ENCODE measurements at regions not wholly inside any gene's neighbourhood (a gene's known extent, or its start where the extent isn't known, plus 50 kb on each side); places are given as distances from the start of the nearest gene placed in this dataset.
A peak's percentile ranks its signal among the peaks of the same experiment; 100 is the strongest.

- H2BK12ac ChIP-seq (ENCODE audit: low read length) = no peak overlapping the region
- no peak overlapping the region for H3K9ac ChIP-seq (ENCODE audit: low read length)
- no peak overlapping the region for H2AFZ ChIP-seq (ENCODE audit: insufficient read depth, low read length, poor library complexity)
- no peaks in the 10 kb centered on the region for H3K9me3 ChIP-seq (ENCODE audit: insufficient read depth, low read depth, low read length)
- no peak overlapping the region for H3K27ac ChIP-seq (ENCODE audit: low read depth, low read length)
- no peaks in the 10 kb centered on the region for H3K27me3 ChIP-seq (ENCODE audit: insufficient read depth, low read length)
- H3K23ac ChIP-seq (ENCODE audit: low read length) = no peak overlapping the region
- H3K36me3 ChIP-seq (ENCODE audit: control insufficient read depth in 1 of 2, insufficient read depth in 2 of 2, low read length in 2 of 2) = no peaks in the 10 kb centered on the region
- H4K8ac ChIP-seq (ENCODE audit: low read depth, low read length) = no peak overlapping the region
- no peak overlapping the region for H2BK120ac ChIP-seq (ENCODE audit: insufficient read depth, low read length, poor library complexity)
- no peak overlapping the region for H2AK5ac ChIP-seq (ENCODE audit: low read length)
- H3K14ac ChIP-seq (ENCODE audit: low read length) = no peak overlapping the region
- no peaks in the 10 kb centered on the region for H3K79me1 ChIP-seq (ENCODE audit: low read length)
- H3K4me1 ChIP-seq (ENCODE audit: control insufficient read depth in 1 of 2, insufficient read depth in 2 of 2, low read length in 2 of 2) = peaks cover 0 to 2% of the 10 kb centered on the region in 2 experiments
- H4K12ac ChIP-seq (ENCODE audit: low read depth, low read length) = no peak overlapping the region
- H3K4me2 ChIP-seq (ENCODE audit: low read length) = no peak overlapping the region
- H3K4me3 ChIP-seq (ENCODE audit: low read depth, low read length) = no peak overlapping the region
- no peak for DNase-seq
- no CpG with 5 or more reads among the region's 6 CpGs for WGBS (ENCODE audit: extremely low coverage, insufficient coverage, insufficient read length)
- H4K91ac ChIP-seq (ENCODE audit: low read depth, low read length) = no peak overlapping the region
- no peaks in the 10 kb centered on the region for H3K79me2 ChIP-seq (ENCODE audit: control insufficient read depth, insufficient read depth, low read length, poor library complexity)
- no peak overlapping the region for H3K18ac ChIP-seq (ENCODE audit: low read length)
- no peak overlapping the region for H3K4ac ChIP-seq (ENCODE audit: low read depth, low read length)
- H2BK5ac ChIP-seq (ENCODE audit: low read depth, low read length, poor library complexity) = no peak overlapping the region
Measured at GRCh38 chr21:15249285-15249993, 184.6 kb upstream of the NRIP1 start.

- no CpG with 5 or more reads among the region's 2 CpGs for WGBS (ENCODE audit: extremely low coverage, insufficient coverage, insufficient read length)
- Histone ChIP-seq H2BK120ac (ENCODE audit: insufficient read depth, low read length, poor library complexity) (no peak overlapping the region), H3K36me3 (ENCODE audit: control insufficient read depth in 1 of 2, insufficient read depth in 2 of 2, low read length in 2 of 2) (no peaks in the 10 kb centered on the region), H2AFZ (ENCODE audit: insufficient read depth, low read length, poor library complexity) (no peak overlapping the region), H3K4me1 (ENCODE audit: control insufficient read depth in 1 of 2, insufficient read depth in 2 of 2, low read length in 2 of 2) (peaks cover 0 to 2% of the 10 kb centered on the region in 2 experiments), H4K91ac (ENCODE audit: low read depth, low read length) (no peak overlapping the region), H4K12ac (ENCODE audit: low read depth, low read length) (no peak overlapping the region), H3K27me3 (ENCODE audit: insufficient read depth, low read length) (no peaks in the 10 kb centered on the region), H3K9me3 (ENCODE audit: insufficient read depth, low read depth, low read length) (no peaks in the 10 kb centered on the region), H3K79me2 (ENCODE audit: control insufficient read depth, insufficient read depth, low read length, poor library complexity) (no peaks in the 10 kb centered on the region), H3K4ac (ENCODE audit: low read depth, low read length) (no peak overlapping the region), H3K27ac (ENCODE audit: low read depth, low read length) (no peak overlapping the region), H3K4me2 (ENCODE audit: low read length) (no peak overlapping the region), H3K4me3 (ENCODE audit: low read depth, low read length) (no peak overlapping the region), H3K18ac (ENCODE audit: low read length) (no peak overlapping the region), H3K14ac (ENCODE audit: low read length) (no peak overlapping the region), H2BK5ac (ENCODE audit: low read depth, low read length, poor library complexity) (no peak overlapping the region), H2BK12ac (ENCODE audit: low read length) (no peak overlapping the region), H3K9ac (ENCODE audit: low read length) (no peak overlapping the region), H3K23ac (ENCODE audit: low read length) (no peak overlapping the region), H4K8ac (ENCODE audit: low read depth, low read length) (no peak overlapping the region), H3K79me1 (ENCODE audit: low read length) (no peaks in the 10 kb centered on the region), H2AK5ac (ENCODE audit: low read length) (no peak overlapping the region)
- DNase-seq = peak in 1 of 2 donors; percentile 31
Measured at GRCh38 chr21:15250384-15250783, 185.6 kb upstream of the NRIP1 start.

- H3K4ac ChIP-seq (ENCODE audit: low read depth, low read length) = no peak overlapping the region
- H4K91ac ChIP-seq (ENCODE audit: low read depth, low read length) = no peak overlapping the region
- H3K18ac ChIP-seq (ENCODE audit: low read length) = no peak overlapping the region
- no peak overlapping the region for H3K4me3 ChIP-seq (ENCODE audit: low read depth, low read length)
- no peak overlapping the region for H2BK120ac ChIP-seq (ENCODE audit: insufficient read depth, low read length, poor library complexity)
- no peaks in the 10 kb centered on the region for H3K36me3 ChIP-seq (ENCODE audit: control insufficient read depth in 1 of 2, insufficient read depth in 2 of 2, low read length in 2 of 2)
- H3K23ac ChIP-seq (ENCODE audit: low read length) = no peak overlapping the region
- no CpG with 5 or more reads among the region's 3 CpGs for WGBS (ENCODE audit: extremely low coverage, insufficient coverage, insufficient read length)
- H3K79me1 ChIP-seq (ENCODE audit: low read length) = no peaks in the 10 kb centered on the region
- H2AK5ac ChIP-seq (ENCODE audit: low read length) = no peak overlapping the region
- H4K12ac ChIP-seq (ENCODE audit: low read depth, low read length) = no peak overlapping the region
- H3K9ac ChIP-seq (ENCODE audit: low read length) = no peak overlapping the region
- peaks cover 3 to 6% of the 10 kb centered on the region in 2 experiments for H3K4me1 ChIP-seq (ENCODE audit: control insufficient read depth in 1 of 2, insufficient read depth in 2 of 2, low read length in 2 of 2)
- no peak overlapping the region for H3K4me2 ChIP-seq (ENCODE audit: low read length)
- no peaks in the 10 kb centered on the region for H3K27me3 ChIP-seq (ENCODE audit: insufficient read depth, low read length)
- no peak overlapping the region for H2BK12ac ChIP-seq (ENCODE audit: low read length)
- H3K9me3 ChIP-seq (ENCODE audit: insufficient read depth, low read depth, low read length) = no peaks in the 10 kb centered on the region
- no peak overlapping the region for H3K14ac ChIP-seq (ENCODE audit: low read length)
- no peak overlapping the region for H2AFZ ChIP-seq (ENCODE audit: insufficient read depth, low read length, poor library complexity)
- H2BK5ac ChIP-seq (ENCODE audit: low read depth, low read length, poor library complexity) = no peak overlapping the region
- H3K79me2 ChIP-seq (ENCODE audit: control insufficient read depth, insufficient read depth, low read length, poor library complexity) = no peaks in the 10 kb centered on the region
- no peak overlapping the region for H4K8ac ChIP-seq (ENCODE audit: low read depth, low read length)
- DNase-seq = no peak
- H3K27ac ChIP-seq (ENCODE audit: low read depth, low read length) = no peak overlapping the region
Measured at GRCh38 chr21:15252431-15252830, 187.6 kb upstream of the NRIP1 start.

GRCh38 chr21:15254111-15254510, 189.3 kb upstream of the NRIP1 start:
- no peak overlapping the region for H2AK5ac ChIP-seq (ENCODE audit: low read length)
- H3K79me2 ChIP-seq (ENCODE audit: control insufficient read depth, insufficient read depth, low read length, poor library complexity) = no peaks in the 10 kb centered on the region
- H2BK120ac ChIP-seq (ENCODE audit: insufficient read depth, low read length, poor library complexity) = no peak overlapping the region
- H3K14ac ChIP-seq (ENCODE audit: low read length) = no peak overlapping the region
- H4K12ac ChIP-seq (ENCODE audit: low read depth, low read length) = no peak overlapping the region
- H3K23ac ChIP-seq (ENCODE audit: low read length) = no peak overlapping the region
- no peak overlapping the region for H3K27ac ChIP-seq (ENCODE audit: low read depth, low read length)
- no peak overlapping the region for H3K9ac ChIP-seq (ENCODE audit: low read length)
- no peaks in the 10 kb centered on the region for H3K9me3 ChIP-seq (ENCODE audit: insufficient read depth, low read depth, low read length)
- H3K4me3 ChIP-seq (ENCODE audit: low read depth, low read length) = no peak overlapping the region
- no peak overlapping the region for H2BK12ac ChIP-seq (ENCODE audit: low read length)
- no peaks in the 10 kb centered on the region for H3K79me1 ChIP-seq (ENCODE audit: low read length)
- H3K4me2 ChIP-seq (ENCODE audit: low read length) = no peak overlapping the region
- H2AFZ ChIP-seq (ENCODE audit: insufficient read depth, low read length, poor library complexity) = no peak overlapping the region
- peak; percentile 69 to 88 for DNase-seq
- H3K36me3 ChIP-seq (ENCODE audit: control insufficient read depth in 1 of 2, insufficient read depth in 2 of 2, low read length in 2 of 2) = no peaks in the 10 kb centered on the region
- no peak overlapping the region for H4K91ac ChIP-seq (ENCODE audit: low read depth, low read length)
- WGBS (ENCODE audit: extremely low coverage, insufficient coverage, insufficient read length) = no CpG with 5 or more reads among the region's 4 CpGs
- no peak overlapping the region for H4K8ac ChIP-seq (ENCODE audit: low read depth, low read length)
- H2BK5ac ChIP-seq (ENCODE audit: low read depth, low read length, poor library complexity) = no peak overlapping the region
- peaks cover 3 to 5% of the 10 kb centered on the region in 2 experiments for H3K4me1 ChIP-seq (ENCODE audit: control insufficient read depth in 1 of 2, insufficient read depth in 2 of 2, low read length in 2 of 2)
- H3K4ac ChIP-seq (ENCODE audit: low read depth, low read length) = no peak overlapping the region
- no peaks in the 10 kb centered on the region for H3K27me3 ChIP-seq (ENCODE audit: insufficient read depth, low read length)
- no peak overlapping the region for H3K18ac ChIP-seq (ENCODE audit: low read length)

Data from trophoblast cell (in vitro differentiated cells and primary cell).